ENCODE measurements at regions not wholly inside any gene's neighbourhood (a gene's known extent, or its start where the extent isn't known, plus 50 kb on each side); places are given as distances from the start of the nearest gene placed in this dataset.

- no peak for DNase-seq (ENCODE audit: low spot score)
These were observed 71.9 kb downstream of the OAT start for GRCh38 chr10:124346831-124347230.

- DNase-seq (ENCODE audit: low spot score) = no peak
These were observed 73.2 kb downstream of the OAT start for GRCh38 chr10:124345521-124345920.

GRCh38 chr10:124344931-124345330 lies 73.8 kb downstream of the OAT start:
- no peak for DNase-seq (ENCODE audit: low spot score)

DNA sequence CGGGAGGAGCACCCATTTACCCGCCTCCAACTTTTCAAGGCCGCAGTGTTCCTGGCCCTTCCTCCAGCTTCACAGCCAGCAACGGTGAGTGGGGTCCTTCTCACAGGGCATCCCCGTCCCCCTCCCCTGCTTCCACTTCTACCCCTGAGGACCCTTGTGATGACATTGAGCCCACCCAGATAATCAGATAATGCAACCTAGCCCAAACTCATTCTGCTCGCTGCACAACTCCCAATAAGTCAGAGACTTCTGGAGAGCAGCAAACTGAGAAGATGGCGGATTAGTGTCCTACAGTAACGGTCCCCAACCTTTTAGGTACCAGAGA lies 74.5 kb downstream of the OAT start:
- no peak for DNase-seq (ENCODE audit: low spot score)

GRCh38 chr10:124343351-124344265 lies 75.1 kb downstream of the OAT start:
- no peak for DNase-seq (ENCODE audit: low spot score)

GRCh38 chr10:124342821-124343170 lies 75.9 kb downstream of the OAT start:
- no peak for DNase-seq (ENCODE audit: low spot score)

DNA sequence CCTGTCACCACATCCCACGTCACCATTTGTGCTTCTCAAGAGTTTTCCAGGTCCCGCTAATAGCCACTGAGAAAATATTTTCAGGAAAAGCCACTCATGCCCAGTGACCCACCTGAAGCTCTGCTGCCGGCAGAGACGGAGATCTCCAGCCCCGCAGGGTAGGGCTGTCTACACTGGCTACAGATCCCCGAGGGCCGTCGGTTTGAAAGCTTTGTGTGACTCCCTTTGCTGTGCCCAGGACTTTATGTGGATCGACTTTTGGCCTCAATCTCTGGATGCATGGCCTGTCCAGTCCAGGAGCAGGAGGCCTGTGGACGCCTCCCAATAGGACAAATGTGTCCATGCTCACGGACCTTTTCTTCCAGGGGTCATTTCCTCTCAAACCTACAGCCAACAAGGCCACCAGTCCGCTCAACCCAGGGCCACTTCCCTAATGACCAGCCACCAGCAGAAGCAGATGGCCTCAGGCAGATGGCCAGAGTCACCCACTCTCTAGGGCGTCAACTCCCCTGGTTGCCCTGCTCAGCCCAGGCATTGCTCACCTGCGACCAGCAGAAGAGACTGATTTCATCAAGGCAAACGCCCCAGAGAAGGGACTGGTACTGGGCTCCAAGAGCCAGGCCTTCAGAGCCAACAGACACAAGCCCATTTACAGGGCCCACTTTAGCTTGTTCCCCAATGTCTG lies 76.4 kb downstream of the OAT start:
- DNase-seq (ENCODE audit: low spot score) = no peak

GRCh38 chr10:124341768-124342135 lies 77.0 kb downstream of the OAT start:
- no peak for DNase-seq (ENCODE audit: low spot score)

- DNase-seq (ENCODE audit: low spot score) = no peak
These were observed 78.5 kb downstream of the OAT start for GRCh38 chr10:124340033-124340760.

DNA sequence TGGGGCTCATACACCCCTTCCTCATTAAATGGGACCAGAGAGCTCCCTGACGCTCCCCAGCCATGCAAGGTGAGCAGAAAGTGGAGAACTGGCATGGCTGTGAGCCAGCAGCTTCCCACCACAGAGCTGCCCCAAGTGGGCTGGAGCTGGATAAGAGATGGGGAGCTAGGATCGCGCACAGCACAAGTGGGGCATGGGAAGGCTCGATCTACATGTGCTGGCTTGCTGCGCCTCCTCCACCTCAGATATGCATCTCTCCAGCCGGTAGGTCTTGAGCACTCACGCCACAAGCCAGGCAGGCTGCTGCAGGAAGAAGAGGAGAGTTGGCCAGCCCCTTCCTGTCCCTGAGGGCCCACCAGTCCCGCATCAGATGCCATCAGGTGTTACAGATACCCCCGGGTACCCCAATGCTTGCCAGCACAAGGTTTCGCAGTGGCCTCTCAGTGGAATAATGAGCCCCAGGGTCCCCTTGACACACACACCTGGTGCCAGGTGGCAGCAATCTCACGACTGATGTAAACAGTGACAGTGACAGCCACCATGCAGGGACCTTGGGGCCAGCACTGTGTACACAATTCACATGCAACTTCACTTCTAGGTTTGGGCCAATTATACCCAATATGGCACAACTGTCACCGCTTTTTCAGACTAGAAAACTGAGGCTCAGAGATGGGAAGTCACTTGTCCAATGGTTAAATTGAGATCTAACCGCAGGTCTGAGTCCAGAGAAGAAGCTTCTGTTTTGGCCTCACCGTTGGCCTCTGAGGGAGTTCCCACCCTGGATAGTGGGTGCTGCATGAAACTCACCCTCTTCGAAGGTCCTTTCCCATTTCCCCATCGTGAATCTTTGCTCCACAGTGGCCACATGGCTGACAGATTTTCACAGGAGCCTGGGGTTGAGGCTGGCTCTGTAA lies 79.3 kb downstream of the OAT start:
- DNase-seq (ENCODE audit: low spot score) = no peak

DNA sequence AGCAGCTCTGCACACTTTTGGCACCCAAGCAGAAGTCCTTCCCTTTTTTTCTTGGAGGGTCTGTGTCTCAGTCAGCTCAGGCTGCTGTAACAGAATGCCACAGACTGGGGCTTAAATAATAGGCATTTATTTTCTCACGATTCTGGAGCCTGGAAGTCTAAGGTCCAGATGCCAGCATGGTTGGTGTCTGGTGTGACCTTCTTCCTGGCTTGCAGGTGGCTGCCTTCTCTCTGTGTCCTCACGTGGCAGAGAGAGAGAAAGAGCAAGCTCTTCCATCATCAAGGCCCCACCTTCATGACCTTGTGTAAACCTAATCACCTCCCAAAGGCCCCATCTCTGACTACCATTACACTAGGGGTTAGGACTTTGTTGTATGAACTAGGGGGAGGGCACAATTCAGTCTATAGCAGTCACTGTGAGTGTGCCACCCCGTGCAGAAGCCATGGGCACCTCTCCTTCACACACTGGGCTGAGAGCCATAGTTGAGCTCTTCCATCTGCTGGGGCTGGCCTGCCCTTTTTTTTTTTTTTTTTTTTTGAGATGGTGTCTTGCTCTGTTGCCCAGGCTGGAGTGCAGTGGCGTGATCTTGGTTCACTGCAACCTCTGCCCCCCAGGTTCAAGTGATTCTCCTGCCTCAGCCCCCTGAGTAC lies 80.3 kb downstream of the OAT start:
- no peak for DNase-seq (ENCODE audit: low spot score)

- DNase-seq (ENCODE audit: low spot score) = no peak
These were observed 82.5 kb downstream of the OAT start for GRCh38 chr10:124336186-124336585.

DNA sequence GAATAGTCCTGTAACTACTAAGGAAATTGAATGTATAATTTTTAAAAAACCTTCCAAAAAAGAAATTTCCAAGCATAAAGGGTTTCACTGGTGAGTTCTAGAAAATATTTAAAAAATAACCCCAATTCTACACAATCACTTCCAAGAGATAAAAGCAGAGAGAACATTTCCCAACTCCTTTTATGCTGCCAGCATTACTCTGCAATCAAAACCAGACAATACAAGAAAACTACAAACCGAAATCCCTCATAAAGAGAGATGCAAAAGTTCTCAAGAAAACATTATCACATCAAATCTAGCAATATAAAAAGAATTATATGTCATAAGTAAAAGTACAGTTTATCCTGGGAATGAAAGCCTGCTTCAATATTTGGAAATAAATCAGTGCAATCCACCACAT lies 84.8 kb downstream of the OAT start:
- no peak for DNase-seq (ENCODE audit: low spot score)

GRCh38 chr10:124332426-124332825 lies 86.3 kb downstream of the OAT start:
- DNase-seq (ENCODE audit: low spot score) = no peak

DNA sequence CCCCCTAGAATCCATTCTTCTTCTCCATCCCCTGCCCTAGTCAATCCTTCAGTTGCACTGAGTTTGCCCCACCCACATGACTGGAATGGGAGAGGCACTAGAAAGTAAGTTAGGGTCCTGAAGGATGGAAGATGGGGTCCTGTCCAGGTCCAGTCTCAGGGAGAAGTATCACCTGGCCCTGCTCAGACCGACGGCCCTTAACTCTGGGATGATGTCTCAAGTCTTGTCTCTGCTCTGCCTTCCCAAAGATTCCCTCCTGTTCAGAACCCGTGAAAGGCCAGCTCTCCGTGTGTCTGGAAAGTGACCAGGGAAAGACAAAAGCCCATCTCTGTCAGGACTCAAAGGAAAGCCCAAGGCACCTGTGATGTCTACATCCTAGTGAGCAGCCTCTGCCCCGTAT lies 88.8 kb downstream of the OAT start:
- DNase-seq (ENCODE audit: low spot score) = no peak

- no peak for DNase-seq (ENCODE audit: low spot score)
These were observed 89.4 kb downstream of the OAT start for GRCh38 chr10:124329362-124329761.

GRCh38 chr10:124328477-124329220 lies 90.1 kb downstream of the OAT start:
- DNase-seq (ENCODE audit: low spot score) = no peak

- no peak for DNase-seq (ENCODE audit: low spot score)
These were observed 92.6 kb downstream of the OAT start for GRCh38 chr10:124325998-124326636.

DNA sequence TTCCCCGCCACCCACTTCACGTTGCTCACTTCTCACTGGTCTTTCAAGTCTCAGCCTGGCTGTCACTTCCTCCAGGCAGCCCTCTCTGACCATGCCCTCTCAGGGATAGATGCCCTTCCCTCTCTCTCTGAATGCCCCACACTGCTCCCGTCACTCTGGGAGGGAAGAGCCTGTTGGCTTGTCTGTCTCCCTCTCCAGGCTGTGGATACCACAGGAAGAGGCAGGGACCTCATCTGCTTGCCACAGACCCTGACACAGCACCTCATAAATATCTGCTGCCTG lies 93.1 kb downstream of the OAT start:
- DNase-seq (ENCODE audit: low spot score) = no peak

- no peak for DNase-seq (ENCODE audit: low spot score)
These were observed 93.7 kb downstream of the OAT start for GRCh38 chr10:124324856-124325632.
